ENCODE measurements at regions not wholly inside any gene's neighbourhood (a gene's known extent, or its start where the extent isn't known, plus 50 kb on each side); places are given as distances from the start of the nearest gene placed in this dataset.
A peak's percentile ranks its signal among the peaks of the same experiment; 100 is the strongest.

DNA sequence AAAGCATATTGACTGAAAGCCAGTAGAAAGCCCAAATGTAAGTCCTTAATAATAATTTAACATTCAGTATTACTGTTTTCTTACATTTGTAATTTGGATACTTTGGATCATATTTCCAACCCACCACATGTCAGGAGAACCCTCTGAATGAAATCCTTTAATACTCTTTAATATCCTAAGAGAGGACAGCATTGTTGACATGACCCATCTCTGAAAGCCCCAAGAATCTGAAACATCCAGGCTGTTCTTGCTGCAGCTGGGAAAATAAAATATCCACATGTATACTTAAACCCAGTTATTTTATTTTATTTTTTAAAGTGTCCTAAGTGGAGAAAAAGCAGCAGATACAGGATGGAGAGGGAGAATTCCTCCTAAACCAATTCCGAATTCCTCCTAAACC, 130.8 kb upstream of the RIPOR2 start:
- DNase-seq (ENCODE audit: low spot score) = no peak

DNA sequence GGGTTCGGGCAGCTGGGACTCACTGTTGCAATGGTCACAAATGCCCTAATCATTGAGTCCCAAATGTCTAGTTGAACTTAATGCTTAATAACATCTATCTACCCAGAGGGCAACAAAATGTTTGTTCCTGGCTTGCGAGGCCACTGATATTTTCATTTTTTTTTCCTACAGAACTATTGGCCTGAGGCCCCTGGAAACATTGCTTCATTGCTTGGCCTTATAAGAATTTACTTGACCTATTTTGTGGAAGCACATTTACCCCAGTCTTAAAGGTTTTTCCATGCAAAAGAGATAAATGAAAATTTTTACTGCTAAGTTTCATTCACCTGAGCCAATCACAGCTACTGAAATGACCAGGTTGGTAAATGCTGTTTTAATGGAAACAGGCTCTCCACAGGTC, 133.1 kb upstream of the RIPOR2 start:
- DNase-seq (ENCODE audit: low spot score) = no peak

DNA sequence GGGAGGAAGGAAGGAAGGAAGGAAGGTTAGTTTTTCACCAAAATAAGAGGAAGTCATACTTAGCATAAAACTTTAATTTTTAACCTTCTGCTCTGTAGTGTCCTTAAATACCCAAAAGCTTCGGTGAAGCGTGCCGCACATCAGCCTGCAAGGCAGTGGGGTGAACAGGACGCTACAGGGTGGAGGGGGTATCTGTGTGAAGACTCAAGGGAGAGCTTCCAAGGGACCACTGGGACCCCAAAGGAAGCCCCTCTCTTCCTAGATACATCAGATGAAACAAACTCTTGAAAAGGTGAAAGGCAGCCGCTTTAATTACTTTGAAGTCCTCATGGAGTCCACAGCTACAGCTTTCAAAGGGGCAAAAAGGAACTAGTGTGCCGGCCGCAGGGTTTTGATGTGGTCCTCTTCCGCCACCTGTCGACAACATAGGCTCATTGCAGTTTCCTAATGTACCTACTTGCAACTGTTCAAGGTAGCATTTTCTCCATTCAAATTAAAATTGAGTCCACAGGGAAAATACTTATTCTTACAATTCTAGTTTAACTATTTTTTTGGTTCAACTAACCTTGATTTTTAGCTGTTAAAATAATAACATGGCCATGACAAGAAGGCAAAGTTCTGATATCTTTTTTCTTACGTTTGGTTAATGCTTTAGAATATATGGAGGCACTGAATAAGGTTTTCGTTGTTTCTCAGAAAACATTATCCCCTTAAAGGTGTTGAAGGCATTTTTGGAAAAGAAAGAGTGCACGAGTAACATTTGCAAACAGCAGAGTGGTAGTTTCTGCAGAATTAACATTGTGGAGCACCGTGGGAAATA, 135.0 kb upstream of the RIPOR2 start:
- peak; percentile 70 for DNase-seq (ENCODE audit: low spot score)

DNA sequence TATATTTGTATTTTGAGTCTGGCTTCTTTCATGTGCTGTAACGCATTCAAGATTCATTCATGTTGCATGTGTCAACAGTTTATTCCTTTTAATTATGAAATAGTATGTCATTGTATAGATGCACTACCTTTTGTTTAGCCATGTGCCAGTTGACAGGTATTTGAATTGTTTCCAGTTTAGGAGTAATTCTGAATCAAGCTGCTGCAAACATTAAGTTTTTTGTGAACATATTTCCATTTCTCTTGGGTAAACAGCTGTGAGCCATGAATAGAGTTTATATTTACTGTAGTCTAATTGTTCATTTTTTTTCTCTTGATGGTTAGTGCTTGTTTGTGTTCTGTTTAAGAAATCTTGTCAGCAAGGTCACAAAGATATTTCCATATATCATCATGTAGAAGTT, 142.4 kb upstream of the RIPOR2 start:
- DNase-seq (ENCODE audit: low spot score) = no peak

DNA sequence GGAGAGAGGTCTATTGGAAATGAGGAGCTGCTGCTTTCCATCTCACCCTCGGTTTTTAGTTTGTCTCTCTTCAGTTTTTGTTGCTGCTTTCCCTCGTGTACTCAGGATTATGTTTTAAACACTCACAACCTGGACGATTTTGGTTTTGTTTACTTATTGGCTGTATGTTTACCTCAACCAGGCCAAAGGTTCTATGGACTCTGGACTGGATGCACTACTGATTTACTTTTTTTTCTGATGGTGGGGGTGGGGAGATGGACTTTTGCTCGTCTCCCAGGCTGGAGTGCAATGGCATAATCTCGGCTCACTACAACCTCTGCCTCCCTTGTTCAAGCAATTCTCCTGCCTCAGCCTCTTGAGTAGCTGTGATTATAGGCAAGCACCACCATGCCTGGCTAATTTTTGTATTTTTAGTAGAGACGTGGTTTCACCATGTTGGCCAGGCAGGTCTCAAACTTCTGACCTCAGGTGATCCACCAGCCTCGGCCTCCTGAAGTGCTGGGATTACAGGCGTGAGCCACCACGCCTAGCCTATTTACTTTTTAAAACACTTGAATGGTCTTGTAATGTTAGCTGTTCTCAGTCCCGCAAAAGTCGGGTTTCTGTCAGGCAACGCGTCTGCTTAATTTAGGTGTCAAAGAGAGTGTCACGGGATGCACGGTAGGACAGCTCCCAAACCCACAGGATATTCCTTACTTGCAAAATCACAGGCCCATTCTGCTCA, 148.2 kb upstream of the RIPOR2 start:
- DNase-seq (ENCODE audit: low spot score) = no peak

DNA sequence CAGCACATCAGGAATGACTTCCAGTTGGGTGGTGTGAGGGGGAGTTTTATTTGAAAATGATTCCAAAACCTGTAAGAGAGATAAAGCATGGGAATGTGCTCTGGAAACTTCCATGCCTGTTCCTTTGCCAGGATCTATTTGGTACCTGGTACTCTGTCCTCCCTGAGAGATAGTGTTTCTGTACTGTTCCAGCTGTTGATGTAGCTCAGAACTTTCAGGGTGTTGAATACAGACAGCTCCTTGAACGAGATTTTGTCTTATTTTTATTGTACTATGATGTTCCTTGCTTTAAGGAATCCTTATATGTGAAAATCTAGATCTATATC, 148.7 kb upstream of the RIPOR2 start:
- no peak for DNase-seq (ENCODE audit: low spot score)

DNA sequence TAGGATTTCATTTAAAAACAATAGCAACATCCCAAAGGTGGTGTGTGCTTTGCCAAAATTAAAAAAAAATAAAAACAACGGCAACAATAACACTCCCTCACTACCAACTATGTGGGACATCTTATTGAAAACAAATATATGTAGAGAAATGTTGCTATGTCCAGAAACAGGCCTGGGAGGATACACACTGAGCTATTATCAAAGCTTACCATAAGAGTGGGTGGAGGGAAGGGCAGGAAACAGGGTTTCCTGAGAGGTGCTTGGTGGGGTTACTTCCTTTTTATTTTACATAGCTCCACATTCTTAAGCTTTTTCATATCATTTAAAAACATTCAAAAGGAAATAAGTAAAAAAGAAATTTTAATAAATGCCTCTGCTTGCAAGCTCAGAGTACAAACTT, 150.0 kb upstream of the RIPOR2 start:
- DNase-seq (ENCODE audit: low spot score) = no peak

DNA sequence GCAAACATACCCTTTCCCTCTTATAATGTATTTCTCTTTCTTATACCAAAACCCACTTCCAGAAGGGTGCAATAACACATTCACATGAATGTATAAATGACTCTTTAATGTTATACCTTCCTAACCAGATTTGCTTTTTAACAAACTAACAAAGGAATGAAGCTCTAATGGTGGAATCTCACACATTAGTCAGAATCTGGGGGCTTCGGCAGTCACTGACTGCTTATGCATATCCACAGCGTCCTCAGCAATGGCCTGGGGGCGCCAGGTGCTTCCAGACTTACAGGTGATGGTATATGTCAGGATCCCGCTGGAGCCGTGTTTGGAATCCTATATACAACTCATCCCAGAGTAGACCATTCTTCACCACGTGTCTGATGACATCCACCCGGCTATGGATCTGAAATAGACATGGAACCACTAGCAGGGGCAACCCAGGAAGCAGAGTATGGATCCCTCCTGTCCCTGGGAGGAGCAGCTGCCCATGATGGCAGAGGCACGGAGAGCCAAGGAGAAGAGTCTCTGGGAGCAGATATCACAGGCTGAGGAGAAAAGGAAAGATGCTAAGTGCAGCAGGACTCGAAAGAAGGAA, 150.8 kb upstream of the RIPOR2 start:
- no peak for DNase-seq (ENCODE audit: low spot score)

DNA sequence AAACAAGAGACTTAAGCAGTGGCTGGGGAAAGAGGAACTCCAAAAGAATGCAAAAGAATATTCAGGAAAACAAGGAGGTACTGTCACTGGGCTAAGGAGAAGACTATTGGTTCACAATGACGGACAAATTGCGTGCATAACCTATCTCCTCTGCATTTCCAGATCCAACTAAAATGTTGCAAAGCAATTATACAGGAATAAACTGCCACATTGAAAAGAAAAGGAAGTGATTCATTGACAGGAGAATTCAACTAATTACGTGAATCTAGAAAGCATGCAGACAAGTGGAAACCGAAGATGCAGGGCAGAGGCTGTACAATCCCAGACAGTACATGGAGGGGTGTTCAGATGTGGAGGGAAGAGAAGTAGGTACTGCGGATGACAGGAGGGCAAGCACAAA, 152.8 kb upstream of the RIPOR2 start:
- no peak for DNase-seq (ENCODE audit: low spot score)

DNA sequence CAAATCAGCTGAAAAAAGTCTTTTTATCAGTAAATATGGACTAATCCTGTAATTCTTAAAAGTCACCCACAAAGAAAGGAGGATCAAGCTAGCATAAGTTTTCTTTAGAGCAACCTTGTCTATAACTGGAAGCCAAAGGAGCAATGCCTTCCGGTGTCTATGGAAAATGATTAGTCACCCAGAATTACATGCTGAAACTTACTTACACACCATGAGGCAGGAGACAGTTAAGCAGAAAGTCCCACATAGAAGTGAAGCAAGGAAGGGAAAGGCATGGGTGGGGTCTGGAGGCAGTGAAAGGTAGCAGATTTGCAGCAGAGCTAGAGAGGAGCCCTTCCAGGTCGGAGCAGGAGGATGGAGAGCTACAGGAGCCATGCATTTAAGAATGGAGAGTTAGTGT, 153.7 kb upstream of the RIPOR2 start:
- no peak for DNase-seq (ENCODE audit: low spot score)

DNA sequence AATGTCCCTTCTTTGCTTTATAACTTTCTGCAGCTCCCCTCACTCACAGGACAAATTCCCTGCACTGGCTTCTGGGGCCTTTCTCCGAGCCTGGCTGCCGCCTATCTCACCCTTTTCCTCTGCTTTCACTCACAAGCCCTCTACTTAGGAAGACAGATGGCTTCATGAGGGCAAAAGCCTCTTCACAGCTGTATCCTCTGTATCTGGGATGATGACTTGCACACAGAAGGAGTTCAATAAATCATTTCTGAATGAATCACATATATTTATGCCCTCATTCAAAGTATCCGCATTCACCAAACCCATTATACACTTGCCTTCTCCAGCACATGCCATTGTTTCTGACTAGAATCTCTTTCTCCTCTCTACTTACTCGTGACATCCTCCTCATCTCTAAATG, 159.0 kb upstream of the RIPOR2 start:
- no peak for DNase-seq (ENCODE audit: low spot score)

DNA sequence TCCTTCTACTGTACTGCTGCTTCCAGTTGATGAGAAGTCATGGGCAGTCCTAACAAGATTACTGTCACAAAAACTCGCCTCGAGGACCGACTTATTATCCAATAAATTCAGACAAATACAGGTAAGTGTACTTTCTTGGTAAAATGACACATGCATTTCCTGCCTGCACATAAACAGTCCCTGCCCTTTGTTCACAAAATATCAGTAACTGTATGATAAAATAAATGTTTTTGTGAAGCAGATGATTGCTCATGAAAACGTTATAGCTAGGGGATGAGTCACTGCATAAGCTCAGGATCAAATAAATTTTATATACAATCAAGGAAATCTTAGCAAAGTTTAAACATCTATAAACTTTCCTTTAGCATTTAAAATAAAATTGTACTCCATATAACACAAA, 164.5 kb upstream of the RIPOR2 start:
- no peak for DNase-seq (ENCODE audit: low spot score)

DNA sequence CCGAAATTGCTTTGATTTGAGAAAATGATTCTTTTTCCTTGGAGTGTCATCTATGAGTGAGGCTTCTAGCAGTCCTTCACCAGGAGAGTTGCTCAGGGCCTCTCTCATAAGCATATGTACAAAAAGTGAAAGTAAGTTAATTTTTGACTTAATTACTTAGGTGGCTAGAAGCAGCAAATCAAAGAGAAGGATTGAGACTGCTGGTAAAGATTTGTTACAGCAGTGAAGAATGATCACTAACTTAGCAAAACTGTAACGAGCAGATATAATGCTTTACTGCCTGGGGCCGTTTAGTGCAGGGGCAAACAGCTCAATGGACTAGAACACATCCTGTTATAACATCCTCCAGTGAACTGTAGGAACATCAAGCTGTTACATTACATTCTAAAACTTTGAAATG, 167.8 kb upstream of the RIPOR2 start:
- DNase-seq (ENCODE audit: low spot score) = no peak

DNA sequence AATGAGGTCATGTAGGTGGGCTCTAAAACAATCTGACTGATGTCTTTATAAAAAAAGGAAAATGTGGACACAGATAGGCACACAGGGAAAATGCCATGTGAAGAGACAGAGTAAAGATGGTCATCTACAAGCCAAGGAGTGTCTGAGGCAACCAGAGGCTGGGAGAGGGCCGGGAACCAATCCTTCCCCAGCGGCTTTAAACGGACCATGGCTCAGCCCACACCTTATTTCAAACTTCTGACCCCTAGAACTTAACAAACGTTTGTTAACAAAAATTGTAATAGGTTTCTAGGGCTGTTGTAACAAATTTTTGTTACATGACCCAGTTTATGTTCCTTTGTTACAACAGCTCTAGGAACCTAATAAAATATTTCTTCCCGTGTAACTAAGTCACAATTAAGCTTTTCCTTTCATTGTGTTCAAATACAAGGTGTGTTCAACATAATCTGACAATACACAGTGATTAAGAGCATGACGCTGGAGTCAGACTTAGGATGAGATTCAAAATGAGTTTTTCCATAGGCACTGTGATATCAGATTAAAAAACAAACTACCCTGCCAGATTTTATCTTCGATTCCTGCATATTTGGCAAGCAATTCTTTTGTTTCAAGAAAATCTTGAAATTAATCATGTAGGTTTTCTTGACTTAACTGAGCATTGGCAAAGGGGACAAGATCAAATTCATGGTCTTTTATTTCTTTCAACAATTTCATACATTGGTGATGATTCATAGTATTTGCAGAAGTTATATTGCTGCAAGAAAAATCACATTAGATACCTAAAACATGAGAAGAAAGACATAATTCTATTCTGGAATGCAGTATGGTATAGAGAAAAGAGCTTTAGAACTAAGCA, 169.5 kb upstream of the RIPOR2 start:
- no peak for DNase-seq (ENCODE audit: low spot score)

DNA sequence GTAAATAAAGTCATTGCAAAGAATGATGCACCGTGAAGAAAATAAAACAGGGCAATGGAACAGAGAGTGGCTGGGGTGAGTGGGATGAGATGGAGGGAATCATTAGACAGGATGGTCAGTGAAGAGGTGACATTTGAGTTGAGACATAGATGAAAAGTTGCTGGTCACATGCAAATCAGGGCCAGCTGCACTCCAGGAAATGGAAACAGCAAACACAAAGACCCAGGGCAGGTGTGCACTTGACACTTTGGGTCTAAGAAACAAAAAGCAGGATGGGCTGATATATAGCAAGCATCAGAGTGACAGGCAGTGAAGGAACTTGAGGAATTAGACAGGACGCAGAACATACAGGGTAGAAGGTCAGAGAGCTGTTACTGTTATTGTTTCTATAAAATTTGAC, 171.5 kb upstream of the RIPOR2 start:
- DNase-seq (ENCODE audit: low spot score) = no peak

DNA sequence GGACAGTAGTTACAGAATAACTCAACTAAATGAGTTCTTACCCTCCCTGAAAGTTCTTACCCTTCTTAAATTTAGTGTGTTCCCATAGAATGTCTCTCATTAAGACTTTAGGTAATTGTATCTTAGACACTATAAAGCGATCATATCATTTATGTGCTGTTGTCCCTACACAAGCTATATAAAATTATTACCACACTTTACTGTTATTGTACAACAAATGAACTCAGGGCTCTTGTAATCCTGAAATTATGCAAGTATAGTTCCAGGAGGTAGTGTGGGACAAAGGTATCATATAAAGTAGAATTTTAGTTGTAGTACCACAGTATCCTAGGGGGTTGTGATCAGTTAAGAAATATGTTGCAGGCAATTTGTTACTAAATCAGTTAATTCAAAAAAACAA, 167.4 kb upstream of the CARMIL1 start:
- DNase-seq (ENCODE audit: low spot score) = no peak

DNA sequence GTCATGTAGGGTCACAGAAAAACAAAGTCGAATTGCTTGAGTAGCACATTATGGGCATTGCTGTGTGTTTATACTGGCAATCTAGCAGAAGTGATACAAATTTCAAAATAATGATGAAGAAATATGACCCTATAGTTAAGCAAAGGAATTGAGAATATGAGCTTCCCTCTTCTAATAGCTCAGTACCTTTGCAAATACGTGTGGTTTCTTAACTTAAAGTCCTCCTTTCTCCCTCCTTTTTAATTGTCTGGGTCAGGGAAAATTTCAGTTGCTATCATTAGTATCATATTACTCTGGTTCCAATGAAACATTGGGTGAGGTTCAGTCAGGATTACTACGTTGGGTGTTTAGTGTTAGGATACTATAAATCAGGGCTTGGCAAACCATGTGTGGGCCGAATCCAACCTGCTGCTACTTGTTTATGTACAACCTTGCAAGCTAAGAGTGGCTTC, 166.8 kb upstream of the CARMIL1 start:
- DNase-seq (ENCODE audit: low spot score) = no peak

DNA sequence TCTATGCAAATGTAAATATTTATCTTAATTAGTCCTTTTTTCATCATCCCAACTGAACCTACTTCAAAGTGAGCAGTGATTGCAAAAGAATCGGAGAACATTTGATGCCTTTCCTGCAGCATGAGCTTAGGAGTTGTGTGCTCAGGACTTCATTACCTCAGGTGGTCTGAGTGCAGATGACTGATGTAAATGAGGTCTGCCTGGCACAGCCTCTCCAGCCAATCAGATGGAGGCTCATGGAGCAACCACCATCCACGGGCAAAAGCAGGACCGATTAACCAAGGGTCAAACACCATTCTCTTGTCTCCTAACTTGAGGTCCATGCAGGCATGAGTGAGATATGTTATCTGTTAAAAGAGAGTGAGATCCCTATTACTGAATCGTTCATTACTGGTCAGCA, 165.7 kb upstream of the CARMIL1 start:
- DNase-seq (ENCODE audit: low spot score) = no peak

DNA sequence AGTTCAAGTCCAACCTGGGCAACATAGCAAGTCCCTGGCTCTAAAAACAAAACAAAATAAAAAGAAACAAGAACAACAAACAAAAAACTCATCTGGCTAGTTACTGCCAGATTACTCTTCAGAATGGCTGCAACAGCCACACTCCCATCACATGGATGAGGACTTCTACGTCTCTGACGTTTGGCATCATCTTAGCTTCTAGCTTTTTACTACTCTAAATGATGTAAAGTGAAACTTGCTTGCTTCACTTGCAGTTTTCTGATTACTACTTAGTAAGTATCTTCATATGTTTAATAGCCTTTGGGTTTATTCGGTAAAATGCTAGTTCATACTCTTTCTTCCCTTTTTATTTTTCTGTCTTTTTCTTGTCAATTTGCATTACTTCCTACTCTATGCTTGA, 161.1 kb upstream of the CARMIL1 start:
- no peak for DNase-seq (ENCODE audit: low spot score)

DNA sequence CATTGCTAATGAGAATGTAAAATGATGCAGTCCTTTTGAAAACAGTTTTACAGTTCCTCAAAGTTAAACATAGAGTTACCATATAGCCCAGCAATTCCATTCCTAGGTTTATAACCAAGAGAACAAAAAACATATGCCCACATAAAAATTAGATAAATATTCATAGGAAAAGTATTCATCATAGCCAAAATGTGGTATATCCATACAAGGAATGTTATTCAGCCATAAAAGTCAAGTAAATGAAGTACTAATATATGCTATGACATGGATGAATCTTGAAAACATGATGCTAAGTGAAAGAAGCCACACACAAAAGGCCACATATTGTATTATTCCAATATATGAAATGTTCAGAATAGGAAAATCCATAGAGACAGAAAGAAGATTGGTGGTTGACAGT, 158.0 kb upstream of the CARMIL1 start:
- no peak for DNase-seq (ENCODE audit: low spot score)

DNA sequence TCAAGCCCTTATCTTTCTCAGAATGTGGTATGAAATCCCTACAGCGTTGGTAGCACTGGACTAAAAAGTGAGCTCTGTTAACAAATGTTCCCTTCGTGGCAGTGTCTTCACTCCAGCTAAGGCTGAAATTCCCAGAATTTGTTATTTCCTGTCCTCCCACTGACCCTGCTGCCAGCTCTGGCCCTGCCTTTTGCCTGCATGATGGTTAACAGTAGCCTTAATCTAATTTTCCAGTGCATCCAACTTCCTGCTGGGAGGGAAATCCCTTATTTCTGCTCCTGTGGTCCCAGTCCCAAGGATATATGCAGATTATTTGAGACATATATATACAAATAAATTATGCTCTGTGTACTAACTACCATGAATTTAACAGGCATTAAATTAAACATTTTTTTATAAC, 157.2 kb upstream of the CARMIL1 start:
- no peak for DNase-seq (ENCODE audit: low spot score)

DNA sequence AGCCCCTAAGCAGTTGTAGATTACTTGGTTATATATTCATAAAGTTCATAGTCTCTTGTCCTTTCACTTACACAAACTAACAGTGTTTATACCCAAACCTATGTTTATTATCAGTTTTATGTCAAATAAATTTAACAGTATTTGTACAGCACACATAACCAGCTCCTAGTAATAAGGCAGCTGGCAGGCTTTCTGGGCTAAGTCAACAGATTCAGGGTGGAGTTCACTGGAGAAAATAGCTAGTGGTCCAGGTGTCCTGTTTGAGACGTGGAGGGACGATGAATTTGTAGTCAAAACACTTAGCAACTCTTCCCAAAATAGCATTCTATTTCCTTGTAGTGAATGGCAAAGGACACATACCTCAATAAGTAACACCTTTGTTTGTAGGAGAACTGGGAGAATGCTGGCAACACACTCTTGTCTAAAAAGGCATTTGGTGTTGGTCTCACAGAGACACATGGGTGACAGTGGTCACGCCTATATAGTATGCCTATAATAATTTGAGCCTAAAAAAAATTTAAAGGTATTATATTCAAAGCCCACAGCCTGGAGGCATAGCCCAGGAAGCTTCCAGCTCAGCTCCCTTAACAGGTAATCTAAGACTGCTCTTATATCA, 156.4 kb upstream of the CARMIL1 start:
- DNase-seq (ENCODE audit: low spot score) = no peak

All from SW480 (cell line).